ENCODE measurements at regions not wholly inside any gene's neighbourhood (a gene's known extent, or its start where the extent isn't known, plus 50 kb on each side); places are given as distances from the start of the nearest gene placed in this dataset.
"Not testable (repeated sequence)": the region's sequence is repeated elsewhere in the genome, so short reads cannot be mapped to it uniquely, and the experiment has no call there.

DNA sequence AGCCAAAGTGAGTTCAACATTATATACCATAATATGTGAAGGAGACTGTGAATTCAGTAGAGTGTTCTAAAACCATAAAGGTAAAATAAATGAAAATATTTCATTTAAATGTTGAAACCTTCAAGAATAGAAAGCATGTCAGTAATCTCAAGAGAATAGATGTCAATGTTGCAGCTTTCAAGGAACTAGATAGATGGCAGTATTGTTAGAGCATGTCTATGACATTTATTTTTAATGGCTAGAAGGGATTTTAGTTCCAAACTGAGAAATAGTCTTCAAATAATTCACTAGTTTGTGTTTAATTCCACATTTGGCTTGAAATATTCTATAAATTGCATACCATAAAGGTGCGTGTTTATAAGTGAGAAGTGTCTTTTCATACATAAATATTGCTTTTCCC, 326.5 kb downstream of the FLRT2 start:
- Histone ChIP-seq H3K9me3 (replicated peaks) (no peaks in the 10 kb centered on the region), H3K4me1 (no peaks in the 10 kb centered on the region), H3K27me3 (ENCODE audit: low read depth) (no peaks in the 10 kb centered on the region), H3K27ac (replicated peaks) (no peak overlapping the region), H3K36me3 (no peaks in the 10 kb centered on the region), H3K4me3 (no peak overlapping the region)
- intact Hi-C loops (cut with micrococcal nuclease) = no loop called here
- TF ChIP-seq, protein P1, sequence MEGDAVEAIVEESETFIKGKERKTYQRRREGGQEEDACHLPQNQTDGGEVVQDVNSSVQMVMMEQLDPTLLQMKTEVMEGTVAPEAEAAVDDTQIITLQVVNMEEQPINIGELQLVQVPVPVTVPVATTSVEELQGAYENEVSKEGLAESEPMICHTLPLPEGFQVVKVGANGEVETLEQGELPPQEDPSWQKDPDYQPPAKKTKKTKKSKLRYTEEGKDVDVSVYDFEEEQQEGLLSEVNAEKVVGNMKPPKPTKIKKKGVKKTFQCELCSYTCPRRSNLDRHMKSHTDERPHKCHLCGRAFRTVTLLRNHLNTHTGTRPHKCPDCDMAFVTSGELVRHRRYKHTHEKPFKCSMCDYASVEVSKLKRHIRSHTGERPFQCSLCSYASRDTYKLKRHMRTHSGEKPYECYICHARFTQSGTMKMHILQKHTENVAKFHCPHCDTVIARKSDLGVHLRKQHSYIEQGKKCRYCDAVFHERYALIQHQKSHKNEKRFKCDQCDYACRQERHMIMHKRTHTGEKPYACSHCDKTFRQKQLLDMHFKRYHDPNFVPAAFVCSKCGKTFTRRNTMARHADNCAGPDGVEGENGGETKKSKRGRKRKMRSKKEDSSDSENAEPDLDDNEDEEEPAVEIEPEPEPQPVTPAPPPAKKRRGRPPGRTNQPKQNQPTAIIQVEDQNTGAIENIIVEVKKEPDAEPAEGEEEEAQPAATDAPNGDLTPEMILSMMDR (IDR thresholded peaks at IDR 0.05; ENCODE audit: borderline replicate concordance) = no peak
- DNase-seq = no peak

DNA sequence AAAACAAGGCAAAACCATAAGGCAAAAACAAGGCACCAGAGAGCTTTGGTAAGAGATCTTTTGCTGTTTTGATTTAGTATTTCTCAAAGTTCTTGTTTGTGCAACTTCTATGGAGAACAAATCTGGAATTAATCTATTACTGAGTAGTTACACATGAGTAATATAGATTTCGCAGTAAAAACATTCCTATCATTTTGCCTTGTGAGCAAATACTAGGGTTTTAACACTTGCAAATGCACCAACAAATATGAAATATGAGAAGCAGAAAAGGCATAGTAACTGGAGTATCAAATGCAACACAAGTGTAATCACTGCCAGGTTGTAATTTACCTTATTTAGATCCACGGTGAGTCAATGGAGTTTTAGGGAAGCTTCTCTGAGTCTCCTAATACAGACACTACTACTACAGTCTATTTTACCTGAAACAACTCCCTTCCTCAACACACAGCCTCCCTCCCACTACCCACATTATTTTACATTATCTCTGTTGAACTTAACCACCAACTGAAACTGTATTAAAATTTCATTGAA, 324.1 kb downstream of the FLRT2 start:
- no peak for DNase-seq
- intact Hi-C loops (cut with micrococcal nuclease) = no loop called here
- Histone ChIP-seq H3K36me3 (no peaks in the 10 kb centered on the region), H3K27me3 (ENCODE audit: low read depth) (no peaks in the 10 kb centered on the region), H3K4me1 (no peaks in the 10 kb centered on the region), H3K27ac (replicated peaks) (no peak overlapping the region), H3K4me3 (no peak overlapping the region), H3K9me3 (replicated peaks) (no peaks in the 10 kb centered on the region)
- TF ChIP-seq, protein P1 (IDR thresholded peaks at IDR 0.05; ENCODE audit: borderline replicate concordance) = no peak

DNA sequence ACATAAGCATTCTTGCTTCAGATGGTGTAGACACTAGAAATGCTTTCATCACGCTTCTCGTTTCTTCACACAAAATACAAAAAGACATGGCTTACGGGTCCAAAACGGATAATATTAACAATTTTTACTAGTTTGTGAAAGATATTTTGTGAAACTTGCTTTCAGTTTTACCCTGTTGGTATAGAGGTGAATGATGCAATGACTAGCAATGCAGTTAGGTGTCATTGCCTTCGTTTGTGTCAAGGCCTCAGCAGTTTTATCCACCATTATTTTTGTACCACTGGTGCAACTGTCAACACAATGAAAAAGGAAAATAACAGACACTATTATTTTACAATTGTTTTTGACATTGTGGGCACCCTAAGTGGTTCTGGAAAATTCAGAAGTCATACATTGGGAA, 323.0 kb downstream of the FLRT2 start:
- no peaks in the 10 kb centered on the region for H3K36me3 ChIP-seq
- DNase-seq = no peak
- no peaks in the 10 kb centered on the region for H3K27me3 ChIP-seq (ENCODE audit: low read depth)
- no peak overlapping the region for H3K4me3 ChIP-seq
- no peak overlapping the region for H3K27ac ChIP-seq (replicated peaks)
- intact Hi-C loops (cut with micrococcal nuclease) = no loop called here
- no peaks in the 10 kb centered on the region for H3K4me1 ChIP-seq
- TF ChIP-seq, protein P1 (IDR thresholded peaks at IDR 0.05; ENCODE audit: borderline replicate concordance) = no peak
- H3K9me3 ChIP-seq (replicated peaks) = no peaks in the 10 kb centered on the region

DNA sequence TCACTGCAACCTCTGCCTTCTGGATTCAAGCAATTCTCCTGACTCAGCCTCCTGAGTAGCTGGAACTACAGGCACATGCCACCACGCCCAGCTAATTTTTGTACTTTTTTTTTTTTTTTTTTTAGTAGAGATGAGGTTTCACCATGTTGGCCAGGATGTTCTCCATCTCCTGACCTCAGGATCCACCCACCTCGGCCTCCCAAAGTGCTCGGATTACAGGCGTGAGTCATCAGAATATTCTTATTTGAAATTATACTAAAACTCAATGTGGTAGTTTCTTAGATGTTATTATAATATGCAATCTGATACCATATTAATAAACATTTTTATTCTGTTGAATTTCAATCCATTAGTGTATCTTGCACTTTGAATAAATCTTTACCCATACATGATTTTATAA, 322.2 kb downstream of the FLRT2 start:
- H3K27ac ChIP-seq (replicated peaks); H3K9me3 ChIP-seq (replicated peaks); H3K4me3 ChIP-seq; H3K36me3 ChIP-seq; H3K27me3 ChIP-seq (ENCODE audit: low read depth); intact Hi-C loops (cut with micrococcal nuclease); DNase-seq; H3K4me1 ChIP-seq: not testable (repeated sequence)

DNA sequence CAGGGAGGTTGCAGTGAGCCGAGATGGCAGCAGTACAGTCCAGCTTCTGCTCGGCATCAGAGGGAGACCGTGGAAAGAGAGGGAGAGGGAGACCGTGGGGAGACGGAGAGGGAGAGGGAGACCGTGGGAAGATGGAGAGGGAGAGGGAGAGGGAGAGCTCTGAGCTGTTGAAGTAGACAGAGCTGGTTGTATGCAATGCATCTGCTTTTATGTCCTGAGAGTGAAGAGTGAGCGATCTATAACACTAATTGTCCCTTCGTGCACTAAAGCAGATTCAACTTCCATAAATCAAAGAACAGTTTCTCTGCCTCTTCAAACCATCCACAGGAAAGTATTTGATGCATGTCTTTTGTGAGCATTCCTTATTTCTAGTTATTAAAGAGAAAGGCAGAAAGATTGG, 300.6 kb downstream of the FLRT2 start:
- DNase-seq; H3K9me3 ChIP-seq (replicated peaks); intact Hi-C loops (cut with micrococcal nuclease); H3K4me3 ChIP-seq; H3K36me3 ChIP-seq; H3K27me3 ChIP-seq (ENCODE audit: low read depth); H3K27ac ChIP-seq (replicated peaks); H3K4me1 ChIP-seq: not testable (repeated sequence)

DNA sequence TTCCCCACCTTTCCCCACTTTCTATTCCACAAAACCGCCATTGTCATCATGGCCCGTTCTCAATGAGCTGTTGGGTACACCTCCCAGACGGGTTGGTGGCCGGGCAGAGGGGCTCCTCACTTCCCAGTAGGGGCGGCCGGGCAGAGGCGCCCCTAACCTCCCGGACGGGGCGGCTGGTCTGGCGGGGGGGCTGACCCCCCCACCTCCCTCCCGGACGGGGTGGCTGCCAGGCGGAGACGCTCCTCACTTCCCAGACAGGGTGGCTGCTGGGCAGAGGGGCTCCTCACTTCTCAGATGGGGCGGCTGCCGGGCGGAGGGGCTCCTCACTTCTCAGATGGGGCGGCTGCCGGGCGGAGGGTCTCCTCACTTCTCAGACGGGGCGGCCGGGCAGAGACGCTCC, 299.7 kb downstream of the FLRT2 start:
- H3K4me1 ChIP-seq; H3K27ac ChIP-seq (replicated peaks); intact Hi-C loops (cut with micrococcal nuclease); DNase-seq; H3K9me3 ChIP-seq (replicated peaks); H3K4me3 ChIP-seq; H3K27me3 ChIP-seq (ENCODE audit: low read depth); H3K36me3 ChIP-seq: not testable (repeated sequence)

DNA sequence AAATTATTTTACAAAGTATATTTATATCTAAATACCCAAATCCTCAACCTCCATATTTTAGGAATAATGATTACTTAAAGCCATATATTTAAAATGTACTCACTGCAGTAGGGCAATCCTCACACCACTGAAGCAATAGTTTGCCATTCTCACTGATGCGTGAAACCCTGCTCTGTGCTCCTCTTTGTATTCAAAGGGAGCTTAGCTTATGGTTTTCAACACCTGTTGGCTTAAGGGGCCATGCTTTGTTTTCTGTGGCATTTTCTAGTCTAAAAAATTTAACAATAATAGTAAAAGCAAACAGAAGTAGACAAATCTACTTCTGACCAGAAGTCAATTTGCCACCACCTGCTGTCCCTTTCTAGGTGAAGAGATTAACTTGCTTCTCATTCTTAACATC, 294.6 kb downstream of the FLRT2 start:
- intact Hi-C loops (cut with micrococcal nuclease) = no loop called here
- no peak for DNase-seq
- TF ChIP-seq, protein P1 (IDR thresholded peaks at IDR 0.05; ENCODE audit: borderline replicate concordance) = no peak

More for the DNA sequence above, 294.6 kb downstream of the FLRT2 start:
- no peak overlapping the region for H3K27ac ChIP-seq (replicated peaks)
- H3K4me3 ChIP-seq = no peak overlapping the region
- no peaks in the 10 kb centered on the region for H3K4me1 ChIP-seq
- H3K9me3 ChIP-seq (replicated peaks) = no peaks in the 10 kb centered on the region
- H3K27me3 ChIP-seq (ENCODE audit: low read depth) = no peaks in the 10 kb centered on the region
- no peaks in the 10 kb centered on the region for H3K36me3 ChIP-seq
